NCI-H2081 (cell line): ENCODE measurements at regions not wholly inside any gene's neighbourhood (a gene's known extent, or its start where the extent isn't known, plus 50 kb on each side); places are given as distances from the start of the nearest gene placed in this dataset.

Experiments used
- DNase-seq, 2 experiments: peaks; one replicate each; lab custom pipeline; 2025; lab: John Stamatoyannopoulos, UW

- no peak for DNase-seq
These were observed 67.5 kb downstream of the ATP6V1G3 start for GRCh38 chr1:198472997-198473396.

GRCh38 chr1:198472119-198472518, 68.4 kb downstream of the ATP6V1G3 start:
- DNase-seq: no peak

GRCh38 chr1:198467907-198468306, 72.6 kb downstream of the ATP6V1G3 start:
- no peak for DNase-seq

- DNase-seq: no peak
These were observed 73.1 kb downstream of the ATP6V1G3 start for GRCh38 chr1:198467342-198467741.

GRCh38 chr1:198465201-198466144, 75.0 kb downstream of the ATP6V1G3 start:
- DNase-seq: peak; percentile 59 to 79

- no peak for DNase-seq
These were observed 76.8 kb downstream of the ATP6V1G3 start for GRCh38 chr1:198463709-198464108.

- DNase-seq: no peak
These were observed 78.0 kb downstream of the ATP6V1G3 start for GRCh38 chr1:198462365-198463019.

- no peak for DNase-seq
These were observed 84.5 kb downstream of the ATP6V1G3 start for GRCh38 chr1:198455966-198456365.

GRCh38 chr1:198449727-198450433, 90.6 kb downstream of the ATP6V1G3 start:
- DNase-seq: no peak

- DNase-seq: no peak
These were observed 91.2 kb downstream of the ATP6V1G3 start for GRCh38 chr1:198449261-198449660.

- no peak for DNase-seq
These were observed 93.0 kb downstream of the ATP6V1G3 start for GRCh38 chr1:198447468-198447867.

GRCh38 chr1:198445872-198446271, 94.6 kb downstream of the ATP6V1G3 start:
- no peak for DNase-seq

- DNase-seq: no peak
These were observed 95.7 kb downstream of the ATP6V1G3 start for GRCh38 chr1:198444792-198445191.

GRCh38 chr1:198443365-198444233, 96.9 kb downstream of the ATP6V1G3 start:
- DNase-seq: no peak

GRCh38 chr1:198440842-198441241, 99.6 kb downstream of the ATP6V1G3 start:
- DNase-seq: no peak

GRCh38 chr1:198437332-198437731, 103.1 kb downstream of the ATP6V1G3 start:
- DNase-seq: no peak

- no peak for DNase-seq
These were observed 104.2 kb downstream of the ATP6V1G3 start for GRCh38 chr1:198436276-198436675.

- no peak for DNase-seq
These were observed 105.4 kb downstream of the ATP6V1G3 start for GRCh38 chr1:198435056-198435455.

- no peak for DNase-seq
These were observed 116.0 kb downstream of the ATP6V1G3 start for GRCh38 chr1:198424441-198424840.

GRCh38 chr1:198423673-198424072, 116.8 kb downstream of the ATP6V1G3 start:
- peak; percentile 33 to 48 for DNase-seq

GRCh38 chr1:198417039-198417438, 123.4 kb downstream of the ATP6V1G3 start:
- DNase-seq: no peak

GRCh38 chr1:198416296-198416695, 124.2 kb downstream of the ATP6V1G3 start:
- no peak for DNase-seq
